NCI-H2227 (cell line): ENCODE measurements at regions not wholly inside any gene's neighbourhood (a gene's known extent, or its start where the extent isn't known, plus 50 kb on each side); places are given as distances from the start of the nearest gene placed in this dataset.
"Not testable (repeated sequence)": the region's sequence is repeated elsewhere in the genome, so short reads cannot be mapped to it uniquely, and the experiment has no call there.

ENCODE experiments used
- DNase-seq: peaks from one replicate; lab custom pipeline; 2025; ENCODE audit not compliant: unreplicated experiment; lab: John Stamatoyannopoulos, UW

DNA sequence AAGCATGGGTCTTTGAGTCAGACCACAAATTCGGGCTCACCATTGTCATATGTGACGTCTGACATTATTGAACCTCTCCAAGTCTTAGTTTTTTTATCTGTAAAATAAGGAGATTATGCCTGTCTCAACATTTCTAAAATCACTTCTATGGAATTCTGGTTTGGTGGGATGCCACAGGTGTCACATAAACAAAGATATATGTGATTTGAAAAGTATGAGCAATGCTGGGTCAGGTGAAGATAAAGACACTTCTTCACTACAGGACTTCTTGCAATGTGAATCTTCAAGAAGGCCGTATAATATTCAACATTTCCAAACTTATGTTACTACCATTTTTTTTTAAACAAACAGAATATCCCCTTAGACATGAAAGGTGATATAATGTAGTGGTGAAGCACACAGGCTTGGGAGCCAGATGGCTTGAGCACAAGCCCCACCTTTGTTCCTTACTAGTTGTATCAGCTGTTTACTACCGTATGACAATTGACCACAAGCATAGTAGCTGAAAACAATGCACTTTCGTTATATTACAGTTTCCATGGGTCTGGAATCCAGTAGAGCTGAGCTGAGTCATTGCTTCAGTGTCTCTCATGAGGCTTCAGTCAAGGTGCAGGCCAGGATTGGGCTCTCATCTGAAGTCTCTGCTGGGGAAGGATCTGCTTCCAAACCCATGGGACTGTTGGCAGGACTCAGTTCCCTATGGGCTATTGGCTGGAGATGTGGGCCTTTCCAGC is 87.7 kb downstream of the UTP18 start:
- no peak for DNase-seq

DNA sequence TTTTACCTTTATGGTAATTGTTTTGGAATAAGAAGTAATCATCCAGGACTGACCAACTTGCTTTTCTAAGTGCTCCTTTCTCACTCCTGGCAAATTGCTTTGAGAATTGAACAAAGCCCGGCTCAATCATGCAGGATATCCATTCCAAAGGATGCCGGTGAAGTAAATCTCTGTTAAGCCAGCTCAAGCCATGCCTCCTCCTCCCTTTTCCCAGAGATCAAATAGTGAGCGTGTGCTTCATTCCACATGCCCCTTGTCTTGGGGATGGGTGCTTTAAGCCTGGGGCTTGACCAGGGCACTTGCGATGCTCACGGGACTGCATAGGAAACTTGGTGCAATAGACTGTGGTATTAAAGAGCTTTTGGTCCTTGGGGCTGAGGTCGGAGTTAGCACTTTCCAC is 90.7 kb downstream of the UTP18 start:
- no peak for DNase-seq

DNA sequence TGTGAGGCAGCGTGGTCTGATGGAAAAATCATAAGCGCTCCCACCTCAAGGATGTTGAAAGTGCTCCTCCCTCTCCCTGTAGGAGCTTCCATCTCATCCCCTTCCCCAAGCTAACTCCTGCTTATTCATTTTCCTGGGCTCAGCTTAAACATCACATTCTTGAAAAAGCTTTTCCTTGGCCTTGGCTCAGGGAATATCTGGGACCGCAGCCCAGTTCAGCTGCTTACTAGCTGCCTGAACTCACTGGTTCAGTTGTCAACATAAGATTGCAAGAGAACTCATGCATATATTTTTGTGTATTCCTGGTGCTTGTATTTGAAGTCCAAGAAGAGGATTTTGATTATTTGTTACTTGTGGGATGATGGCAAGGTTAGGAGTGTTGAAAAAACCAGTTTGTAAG is 91.5 kb downstream of the UTP18 start:
- DNase-seq: no peak

DNA sequence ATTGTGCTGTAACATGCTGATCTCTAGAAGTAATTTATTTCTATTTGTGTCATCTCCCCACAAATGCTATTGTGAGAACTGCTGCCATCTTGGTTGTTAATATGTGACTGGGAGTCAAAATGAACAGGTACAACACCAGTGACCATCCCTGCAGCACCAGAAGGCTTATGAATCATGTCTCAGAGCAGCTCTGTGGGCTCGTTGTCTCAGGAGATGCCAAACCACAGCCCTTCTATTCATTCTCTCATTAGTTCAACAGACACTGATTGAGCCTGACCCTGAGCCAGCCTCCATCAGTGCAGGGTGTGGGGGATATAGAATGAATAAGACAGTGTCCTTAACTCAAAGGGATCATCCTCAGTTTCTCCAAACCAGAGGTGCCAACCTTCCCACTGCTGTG is 92.5 kb downstream of the UTP18 start:
- DNase-seq: no peak

DNA sequence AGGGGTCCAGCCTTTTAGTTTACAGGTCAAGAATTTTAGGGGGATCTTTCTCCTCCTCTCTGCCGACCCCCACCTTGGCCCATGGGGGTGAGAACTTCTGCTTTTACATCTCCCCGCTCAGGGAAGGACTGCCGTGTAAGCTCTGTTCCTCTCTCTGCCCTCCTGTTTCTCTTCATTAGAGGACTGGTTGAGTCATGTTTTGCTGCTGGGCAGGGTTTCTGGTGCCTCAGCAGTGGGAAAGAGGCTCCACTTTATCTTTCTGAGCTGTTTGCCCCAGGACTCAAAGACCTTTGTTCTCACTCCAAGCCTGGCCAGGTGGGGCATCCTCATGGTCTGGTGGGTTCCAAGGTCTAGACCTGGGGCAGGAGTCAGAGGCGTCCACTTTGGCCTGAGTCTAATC is 93.0 kb downstream of the UTP18 start:
- no peak for DNase-seq

DNA sequence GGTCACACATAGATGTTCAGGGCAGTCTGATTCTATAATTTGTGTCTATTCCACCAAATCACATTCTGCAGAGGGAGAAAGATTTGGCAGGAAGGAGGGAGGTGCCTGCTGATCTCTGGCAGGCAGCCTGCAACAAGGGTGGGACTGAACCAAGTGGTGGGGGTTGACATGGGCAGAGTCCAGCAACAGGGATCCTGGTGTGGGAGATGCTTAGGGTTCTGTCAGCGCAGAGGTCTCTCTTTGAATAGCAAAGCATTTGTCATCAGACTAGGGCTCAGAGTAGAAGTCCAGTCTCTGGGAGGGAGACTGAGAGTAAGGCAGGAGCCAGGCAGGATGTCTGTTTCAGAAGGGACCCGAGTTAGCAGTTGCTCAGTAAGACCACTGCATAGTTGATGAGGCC is 94.6 kb downstream of the UTP18 start:
- peak; percentile 27 for DNase-seq

DNA sequence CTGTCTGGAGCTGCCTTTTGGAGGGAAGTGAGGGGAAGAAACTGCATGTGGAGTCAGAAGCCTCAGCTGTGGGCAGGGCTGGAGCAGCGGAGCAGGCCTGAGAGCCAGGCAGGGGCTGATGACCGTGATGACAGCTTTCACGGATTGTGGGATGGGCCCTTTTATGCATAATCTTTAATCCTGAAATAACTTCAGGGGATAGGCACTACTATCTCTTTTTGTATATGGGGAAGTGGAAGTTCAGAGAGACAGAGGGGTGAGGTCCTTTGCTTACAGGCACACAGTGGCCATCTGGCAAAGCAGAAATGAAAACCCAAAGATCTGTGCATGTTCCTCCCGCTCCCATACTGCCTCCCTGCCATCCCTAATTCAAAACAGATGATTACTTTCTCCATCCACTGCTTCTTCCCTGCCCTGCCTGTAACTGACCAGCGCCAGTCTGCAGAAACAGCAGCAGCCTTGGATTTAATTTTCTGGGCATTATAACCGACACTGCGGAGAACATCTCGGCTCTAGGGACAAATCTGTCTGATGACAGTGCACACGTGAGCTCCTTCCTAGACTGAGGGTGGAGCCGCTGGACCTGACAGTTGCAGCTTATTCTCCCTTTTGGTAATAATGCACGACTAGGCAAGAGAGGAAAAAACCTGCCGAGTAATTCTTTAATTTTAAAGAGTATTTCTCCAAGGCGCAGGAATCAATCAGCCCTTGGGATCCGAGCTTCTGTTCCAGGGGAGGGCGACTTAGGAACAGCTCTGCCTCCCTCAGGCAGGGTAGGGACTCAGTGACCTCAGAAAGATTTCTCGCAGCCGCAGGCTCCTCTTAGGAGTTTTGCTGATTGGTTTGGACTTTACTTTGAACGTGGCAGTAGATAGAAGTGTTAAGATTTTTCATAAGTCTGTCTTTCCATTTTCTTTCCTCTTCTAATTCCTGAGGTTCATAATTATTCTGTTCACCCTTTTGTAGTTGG is 95.4 kb downstream of the UTP18 start:
- peak; percentile 20 for DNase-seq

DNA sequence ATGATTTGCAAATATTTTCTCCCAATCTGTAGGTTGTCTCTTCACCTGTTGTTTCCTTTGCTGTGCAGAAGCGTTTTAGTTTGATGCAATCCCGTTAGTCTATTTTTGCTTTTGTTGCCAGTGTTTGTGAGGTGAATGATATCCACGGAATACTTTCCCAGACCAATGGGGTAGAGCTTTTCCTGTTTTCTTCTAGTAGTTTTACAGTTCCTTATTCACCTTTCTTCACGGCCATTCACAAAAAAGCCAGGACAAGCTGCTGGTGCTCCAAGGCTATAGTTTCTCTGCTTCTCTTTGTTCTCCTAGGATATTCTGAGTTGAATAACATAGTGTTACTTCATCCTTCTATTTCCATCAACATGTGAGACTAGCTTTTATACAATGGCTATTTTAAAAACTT is 98.7 kb downstream of the UTP18 start:
- no peak for DNase-seq

DNA sequence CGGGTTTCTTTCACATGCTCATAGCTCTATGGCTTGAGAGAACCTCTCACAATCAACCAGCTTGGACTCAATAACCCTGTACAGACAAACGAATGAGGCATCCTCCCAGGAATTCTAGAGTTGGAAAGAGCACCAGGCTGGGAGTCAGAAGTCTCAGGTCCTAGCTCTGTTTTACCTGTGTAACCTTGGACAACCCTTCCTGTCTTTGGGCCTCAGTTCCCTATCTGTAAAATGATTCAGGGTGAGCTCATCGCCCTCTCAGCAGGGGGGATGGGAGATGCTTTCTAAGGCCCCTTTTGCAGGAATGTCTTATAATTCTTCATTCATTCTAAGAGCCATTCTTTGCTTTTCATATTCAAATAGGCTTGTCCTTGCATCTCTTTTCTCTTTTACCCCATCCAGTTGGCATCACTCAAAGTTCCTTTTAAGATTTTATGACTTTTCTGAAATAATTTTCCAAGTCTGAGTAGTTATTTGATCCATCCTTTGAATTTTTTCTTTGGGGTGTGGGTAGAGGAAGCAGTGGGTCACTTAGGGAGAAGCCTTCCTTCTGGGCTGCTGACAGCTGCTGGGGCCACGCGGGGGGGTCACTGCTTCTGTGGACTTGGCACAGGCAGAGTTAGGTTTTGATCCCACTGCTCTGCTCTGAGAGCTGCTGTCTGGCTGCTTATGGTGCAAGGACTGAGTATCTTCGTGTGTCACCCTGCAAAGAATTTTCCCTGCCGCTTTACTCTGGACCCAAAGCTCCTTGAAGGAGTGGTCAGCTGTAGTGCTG is 102.7 kb downstream of the UTP18 start:
- DNase-seq: no peak

DNA sequence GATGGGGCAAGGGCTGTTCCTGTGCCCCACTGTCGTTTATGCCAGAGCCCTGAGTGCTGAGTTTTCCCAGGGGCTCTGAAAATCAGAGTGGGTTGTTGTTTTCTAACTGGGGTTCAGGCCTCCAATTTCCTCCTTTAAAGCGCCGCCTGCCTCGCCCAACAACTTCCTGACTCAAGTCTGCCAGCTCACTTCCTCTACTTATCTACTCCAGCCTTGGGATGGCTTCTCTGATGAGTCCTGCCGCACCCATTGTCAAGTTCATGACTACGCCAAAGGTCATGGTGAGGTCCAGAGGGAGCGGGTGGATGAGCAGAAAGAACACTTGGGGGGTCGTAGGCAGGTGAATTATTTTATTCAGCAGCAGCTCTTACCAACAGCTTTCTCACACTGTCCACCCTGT is 104.7 kb downstream of the UTP18 start:
- DNase-seq: no peak

DNA sequence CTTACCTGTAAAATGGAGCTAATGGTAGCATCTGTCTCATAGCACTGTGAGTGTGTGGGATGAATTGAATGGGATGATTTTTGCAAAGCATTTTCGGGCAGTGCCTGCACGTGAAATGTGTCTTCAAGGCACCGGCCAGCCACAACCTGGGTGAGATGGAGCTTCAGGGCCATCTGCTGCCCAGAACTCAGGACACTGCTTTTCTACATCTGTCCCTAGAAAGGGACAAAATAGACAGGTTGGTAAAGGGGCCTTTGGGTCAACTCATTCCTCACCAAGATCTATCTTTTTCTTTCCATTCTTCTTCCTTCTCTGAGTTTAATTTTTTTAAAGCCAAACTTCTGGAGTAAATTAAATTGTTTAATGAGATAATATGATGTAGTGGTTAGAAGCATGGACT is 106.5 kb downstream of the UTP18 start:
- no peak for DNase-seq

DNA sequence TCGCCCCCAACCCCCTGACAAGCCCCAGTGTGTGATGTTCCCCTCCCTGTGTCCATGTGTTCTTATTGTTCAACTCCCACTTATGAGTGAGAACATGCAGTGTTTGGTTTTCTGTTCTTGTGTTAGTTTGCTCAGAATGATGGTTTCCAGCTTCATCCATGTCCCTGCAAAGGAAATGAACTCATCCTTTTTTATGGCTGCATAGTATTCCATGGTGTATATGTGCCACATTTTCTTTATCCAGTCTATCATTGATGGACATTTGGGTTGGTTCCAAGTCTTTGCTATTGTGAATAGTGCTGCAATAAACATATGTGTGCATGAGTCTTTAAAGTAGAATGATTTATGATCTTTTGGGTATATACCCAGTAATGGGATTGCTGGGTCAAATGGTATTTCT is 107.5 kb downstream of the UTP18 start:
- not testable (repeated sequence) for DNase-seq

DNA sequence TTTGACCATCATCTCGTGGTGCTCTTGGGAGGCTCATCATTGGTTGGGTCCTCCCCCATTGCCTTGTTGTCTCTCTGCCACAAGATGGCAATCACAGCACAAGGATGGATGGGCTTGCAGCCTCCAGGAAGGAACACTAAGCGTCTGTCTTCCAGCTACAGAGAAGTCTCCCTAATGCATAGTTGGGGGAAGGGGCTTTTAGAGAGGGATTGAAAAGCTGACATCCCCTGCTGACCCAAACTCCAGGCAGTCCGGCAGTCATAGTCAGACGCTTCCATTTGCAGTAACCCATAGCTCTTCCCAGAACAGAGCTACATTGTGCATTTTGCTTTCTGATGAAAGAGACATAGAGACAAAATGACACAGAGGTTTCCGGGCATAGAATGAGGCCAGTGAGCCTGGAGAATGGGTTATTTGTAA is 111.4 kb downstream of the UTP18 start:
- peak; percentile 82 for DNase-seq

DNA sequence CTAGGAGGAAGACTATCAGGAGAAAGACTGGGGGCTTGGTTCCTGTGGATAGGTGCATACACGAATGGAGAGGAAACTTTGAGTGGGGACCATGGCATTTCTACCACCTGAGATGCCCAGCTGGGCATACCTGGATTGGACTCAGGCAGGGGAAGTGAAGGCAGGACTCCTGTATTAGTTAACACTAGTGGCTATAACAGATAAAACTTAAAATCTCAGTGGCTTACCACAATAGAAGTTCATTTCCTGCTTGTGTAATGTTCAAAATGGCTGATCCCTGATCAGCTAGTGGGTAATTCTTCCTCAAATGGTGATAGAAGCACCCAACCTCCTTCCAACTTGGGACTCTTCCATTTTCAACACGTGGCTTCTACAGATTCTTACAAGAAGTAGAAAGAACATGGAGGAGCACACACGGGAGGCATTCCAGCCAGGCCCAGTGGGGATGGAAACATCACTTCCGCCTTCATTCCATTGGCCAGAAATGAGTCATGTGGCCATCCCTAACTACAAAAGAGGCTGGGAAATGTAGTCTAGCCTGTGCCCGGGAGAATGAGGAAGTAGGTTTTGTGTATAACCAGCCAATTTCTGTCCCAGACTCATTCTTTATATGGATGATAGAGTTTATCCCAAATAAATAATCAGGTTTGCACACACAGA is 112.1 kb downstream of the UTP18 start:
- peak; percentile 63 for DNase-seq

DNA sequence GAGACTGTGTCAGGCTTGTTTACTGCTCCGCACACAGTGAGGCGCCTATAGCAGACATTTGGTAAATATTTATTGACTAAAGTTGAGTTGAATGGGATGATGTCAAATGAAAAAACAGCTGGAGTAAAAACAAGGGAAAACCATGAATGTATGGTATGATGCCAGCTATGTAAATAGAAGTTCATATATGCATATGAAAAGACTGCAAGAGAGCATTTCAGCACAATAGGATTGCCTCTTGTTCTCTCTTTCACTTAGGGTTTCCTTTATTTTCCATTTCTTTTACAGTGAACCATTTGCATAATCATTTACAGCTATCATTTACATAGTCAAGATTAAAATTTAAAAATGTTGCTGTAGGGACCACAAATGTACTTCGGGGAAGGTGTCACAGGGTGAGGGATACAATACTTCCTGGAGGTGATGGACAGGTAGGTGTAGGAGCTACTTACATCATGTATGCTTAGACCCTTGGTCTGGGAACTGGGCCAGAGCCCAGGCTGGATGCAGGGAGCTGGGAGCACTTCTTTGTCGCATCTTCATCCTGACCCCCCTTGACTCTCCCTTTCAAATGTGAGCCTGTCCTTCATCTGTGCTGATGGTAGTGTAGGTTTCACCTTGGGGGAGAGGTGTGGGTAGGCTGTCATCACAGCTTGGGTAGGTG is 113.3 kb downstream of the UTP18 start:
- DNase-seq: no peak

DNA sequence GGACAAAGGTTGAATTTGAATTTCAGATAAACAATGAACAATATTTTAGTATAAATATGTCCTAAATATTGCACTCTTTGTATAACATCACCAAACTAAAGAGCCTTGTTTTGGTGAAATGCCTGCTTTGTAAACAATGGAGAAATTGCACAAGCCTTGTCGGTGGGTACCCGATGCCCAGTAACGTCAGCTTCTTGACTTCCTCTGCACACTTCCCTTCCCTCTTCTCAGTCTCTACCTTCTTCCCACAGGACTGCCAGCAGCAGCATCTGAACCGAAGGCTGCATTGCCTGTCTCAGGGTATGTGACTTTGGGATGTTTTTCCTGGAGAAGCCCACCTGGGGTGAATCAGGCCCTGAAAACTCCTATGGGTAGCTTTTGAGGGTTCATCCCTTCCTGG is 113.9 kb downstream of the UTP18 start:
- DNase-seq: no peak

DNA sequence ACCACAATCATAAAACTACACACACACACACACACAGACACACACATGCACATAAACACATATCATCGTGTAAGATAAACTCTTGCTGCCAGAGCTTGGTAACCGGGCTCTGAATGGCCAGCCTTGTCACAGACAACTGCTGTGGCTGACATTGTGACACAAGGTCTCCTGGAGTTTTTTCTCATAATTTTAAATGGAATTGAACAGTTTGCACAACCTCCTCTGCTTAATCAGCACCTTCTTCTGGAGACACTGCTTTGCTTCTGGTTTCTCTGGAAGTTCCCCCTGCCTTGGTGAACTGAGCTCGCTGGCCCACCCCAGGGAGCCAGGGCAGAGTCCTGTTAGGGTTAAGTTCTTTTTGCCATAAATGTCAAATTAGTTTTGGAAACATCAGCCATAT is 115.4 kb downstream of the UTP18 start:
- DNase-seq: no peak

DNA sequence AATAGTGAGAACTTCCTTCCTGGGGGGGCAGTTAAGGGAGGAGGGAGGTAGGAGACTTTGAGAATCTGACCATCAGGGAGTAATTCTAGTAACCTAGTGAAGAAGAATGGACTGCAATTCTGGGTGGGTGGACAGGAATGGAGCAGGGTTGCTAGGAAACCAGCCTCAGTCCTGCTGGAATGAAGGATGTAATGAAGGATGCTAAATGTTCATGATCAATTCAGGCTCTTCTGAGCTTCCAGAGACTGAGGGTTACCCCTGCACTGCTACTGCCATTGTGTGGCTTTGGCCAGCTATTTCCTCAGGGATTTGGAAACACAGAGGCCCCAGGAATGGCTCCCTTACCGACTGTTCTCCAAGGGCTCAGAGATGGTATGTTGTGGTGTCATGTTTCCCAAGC is 116.4 kb downstream of the UTP18 start:
- no peak for DNase-seq

DNA sequence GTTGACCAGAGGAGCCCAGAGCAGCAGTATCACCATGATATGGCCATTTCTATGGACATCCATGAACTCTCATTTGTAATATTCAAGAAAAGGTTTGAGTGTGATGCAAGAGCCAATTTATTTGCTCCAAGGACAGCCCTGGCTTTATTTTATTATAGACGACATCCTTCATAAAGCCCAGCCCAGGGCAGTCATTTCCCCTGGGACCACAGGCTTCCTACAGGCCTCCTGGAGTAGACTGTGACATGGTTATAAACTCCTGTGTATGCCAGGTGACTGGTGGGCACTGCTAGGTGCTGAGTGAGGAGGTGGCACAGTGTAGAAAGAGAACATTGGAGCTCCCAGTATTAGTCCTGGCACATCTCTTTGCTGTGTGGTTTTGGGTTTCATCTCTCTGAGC is 120.9 kb downstream of the UTP18 start:
- no peak for DNase-seq

DNA sequence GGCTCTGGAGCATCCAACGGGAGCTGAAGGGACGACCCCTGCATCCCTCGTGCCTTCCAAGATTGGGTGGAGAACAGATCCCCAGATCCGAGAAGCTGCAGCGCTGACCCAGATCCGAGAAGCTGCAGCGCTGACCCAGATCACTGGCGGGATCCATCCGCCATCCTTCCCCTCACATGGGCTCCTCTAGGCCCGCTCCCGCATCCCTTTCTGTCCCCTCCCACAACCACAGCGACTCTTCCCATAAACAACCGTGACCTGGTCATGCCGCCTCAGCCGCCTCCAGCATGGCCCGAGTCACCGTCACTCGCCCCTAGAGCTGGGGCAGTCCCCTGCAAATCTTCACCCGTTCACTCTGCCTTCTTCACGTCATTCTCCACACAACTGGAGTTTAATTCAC is 124.9 kb downstream of the UTP18 start:
- no peak for DNase-seq
